Spinal cord (tissue), 9 donors: ENCODE measurements at regions not wholly inside any gene's neighbourhood (a gene's known extent, or its start where the extent isn't known, plus 50 kb on each side); places are given as distances from the start of the nearest gene placed in this dataset.
"Not testable (repeated sequence)": the region's sequence is repeated elsewhere in the genome, so short reads cannot be mapped to it uniquely, and the experiment has no call there.

Experiments used
- DNase-seq, 6 donors: peaks; one replicate each; pipeline versions ENCODE4 v3.0.0 to v3.0.0-alpha.2; 2013 to 2015; ENCODE audit warnings: low spot score in 6 of 6, low read depth in 4 of 6
- H3K27ac ChIP-seq: one replicate; pipeline ENCODE4 v1.5.1; 2013; ENCODE audit warnings: low read depth, low read length, control low read depth
- H3K27me3 ChIP-seq: one replicate; pipeline ENCODE4 v1.6.1; 2013; ENCODE audit warnings: low read length; ENCODE audit not compliant: control insufficient read depth, insufficient read depth
- H3K36me3 ChIP-seq: one replicate; pipeline ENCODE4 v1.6.1; 2013; ENCODE audit warnings: low read length; ENCODE audit not compliant: control insufficient read depth, insufficient read depth
- H3K4me1 ChIP-seq: one replicate; pipeline ENCODE4 v1.6.1; 2013; ENCODE audit warnings: low read length; ENCODE audit not compliant: control insufficient read depth, insufficient read depth
- H3K4me3 ChIP-seq: one replicate; pipeline ENCODE4 v1.5.1; 2013; ENCODE audit warnings: low read depth, low read length, control low read depth
- H3K9me3 ChIP-seq: one replicate; pipeline ENCODE4 v1.6.1; 2013; ENCODE audit warnings: low read length; ENCODE audit not compliant: control insufficient read depth, insufficient read depth
- WGBS: methylation state at CpG from one replicate; pipeline ENCODE4 v1.1.5; 2013; ENCODE audit warnings: missing lambda C conversion rate; ENCODE audit not compliant: insufficient coverage; 5-methylcytosine and 5-hydroxymethylcytosine counted together
- donor health status: healthy.

- Histone ChIP-seq H3K4me3 (no peak overlapping the region), H3K4me1 (peaks cover 24% of the 10 kb centered on the region), H3K36me3 (no peaks in the 10 kb centered on the region), H3K27ac (peak overlapping the region; percentile 33), H3K27me3 (no peaks in the 10 kb centered on the region), H3K9me3 (peaks cover 3% of the 10 kb centered on the region)
- peak in 1 of 6 donors; percentile 85 for DNase-seq
- WGBS, result 45% methylated on average over 8 of the region's 12 CpGs
Measured at GRCh38 chr4:7134737-7135388, 57.5 kb upstream of the SORCS2 start.

DNA sequence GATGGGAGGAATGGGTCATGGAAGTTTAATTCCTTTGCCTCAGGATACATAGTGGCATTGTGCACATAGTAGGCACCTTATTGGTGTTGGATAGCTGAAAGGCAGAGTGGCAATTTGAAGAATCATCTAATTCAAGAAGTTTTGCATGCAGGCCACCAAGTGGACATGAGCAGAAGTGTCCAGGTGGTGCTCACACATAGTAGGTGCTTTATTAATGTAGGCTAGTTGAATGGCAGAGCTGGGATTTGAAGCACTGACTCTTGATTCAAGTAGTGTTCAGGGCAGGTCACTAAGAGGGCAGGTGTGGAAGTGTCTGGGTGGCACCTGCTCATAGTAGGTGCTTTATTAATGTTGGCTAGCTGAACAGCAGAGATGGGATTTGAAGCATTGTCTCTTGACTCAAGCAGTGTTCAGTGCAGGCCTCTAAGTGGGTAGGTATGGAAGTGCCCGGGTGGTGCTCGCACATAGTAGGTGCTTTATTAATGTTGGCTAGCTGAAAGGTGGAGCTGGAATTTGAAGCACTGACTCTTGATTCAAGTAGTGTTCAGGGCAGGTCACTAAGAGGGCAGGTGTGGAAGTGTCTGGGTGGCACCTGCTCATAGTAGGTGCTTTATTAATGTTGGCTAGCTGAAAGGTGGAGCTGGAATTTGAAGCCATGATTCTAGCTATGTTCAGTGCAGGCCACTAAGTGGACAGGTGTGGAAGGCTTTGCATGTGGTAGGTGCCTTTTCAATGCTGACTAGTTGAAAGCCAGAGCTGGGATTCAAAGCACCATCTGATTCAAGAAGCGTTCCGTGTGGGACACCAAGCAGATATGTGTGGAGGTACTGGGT lies 58.3 kb upstream of the SORCS2 start:
- H3K27ac ChIP-seq, result peak overlapping the region; percentile 1
- not testable (repeated sequence) for H3K36me3 ChIP-seq, DNase-seq, H3K27me3 ChIP-seq, H3K9me3 ChIP-seq, H3K4me3 ChIP-seq
- H3K4me1 ChIP-seq, result peaks cover 17% of the 10 kb centered on the region
- 94% methylated on average over 2 of the region's 4 CpGs for WGBS

DNA sequence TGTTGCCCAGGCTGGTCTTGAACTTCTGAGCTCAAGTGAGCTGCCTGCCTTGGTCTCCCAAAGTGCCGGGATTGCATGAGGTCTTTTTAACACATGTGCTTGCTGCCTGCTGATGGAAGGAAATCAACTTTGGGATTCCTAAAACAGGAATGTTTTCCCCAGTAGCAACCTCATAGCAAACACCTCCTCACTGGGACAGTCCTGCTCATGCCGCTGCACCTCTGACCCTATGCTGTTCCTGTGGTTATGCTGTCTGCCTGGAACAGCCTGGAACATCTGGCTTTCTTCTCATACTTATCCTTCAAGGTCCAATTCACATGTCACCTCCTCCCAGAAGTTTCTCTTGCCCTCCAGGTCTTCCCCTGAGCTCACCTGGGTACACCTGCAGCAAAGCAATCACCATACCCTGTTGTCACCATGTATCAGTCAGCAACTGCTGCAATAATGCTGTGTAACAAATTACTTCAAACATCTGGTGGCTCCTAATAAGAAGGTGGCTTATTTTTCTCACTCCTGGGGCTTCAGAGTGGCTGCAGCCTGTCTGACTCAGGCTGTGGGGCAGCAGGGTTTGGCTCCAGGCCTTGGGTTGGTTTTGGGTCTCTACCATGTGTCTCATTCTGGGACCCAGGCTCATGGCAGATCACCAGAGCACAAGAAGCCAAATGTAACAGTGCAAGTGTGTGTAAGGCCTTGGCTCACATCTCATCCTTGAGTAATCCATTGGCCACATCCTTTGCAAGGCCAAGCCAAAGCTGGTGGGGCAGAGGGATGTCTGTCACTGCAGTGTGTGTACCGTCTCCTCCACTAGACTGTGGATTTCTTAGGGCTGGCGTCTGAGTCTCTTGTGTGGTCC lies 59.4 kb upstream of the SORCS2 start:
- WGBS, result 94% methylated on average over 4 of the region's 4 CpGs
- no peak overlapping the region for H3K27ac ChIP-seq
- H3K4me1 ChIP-seq, result peaks cover 19% of the 10 kb centered on the region
- no peak overlapping the region for H3K4me3 ChIP-seq
- peaks cover 3% of the 10 kb centered on the region for H3K9me3 ChIP-seq
- no peaks in the 10 kb centered on the region for H3K27me3 ChIP-seq
- no peaks in the 10 kb centered on the region for H3K36me3 ChIP-seq
- DNase-seq, result no peak

DNA sequence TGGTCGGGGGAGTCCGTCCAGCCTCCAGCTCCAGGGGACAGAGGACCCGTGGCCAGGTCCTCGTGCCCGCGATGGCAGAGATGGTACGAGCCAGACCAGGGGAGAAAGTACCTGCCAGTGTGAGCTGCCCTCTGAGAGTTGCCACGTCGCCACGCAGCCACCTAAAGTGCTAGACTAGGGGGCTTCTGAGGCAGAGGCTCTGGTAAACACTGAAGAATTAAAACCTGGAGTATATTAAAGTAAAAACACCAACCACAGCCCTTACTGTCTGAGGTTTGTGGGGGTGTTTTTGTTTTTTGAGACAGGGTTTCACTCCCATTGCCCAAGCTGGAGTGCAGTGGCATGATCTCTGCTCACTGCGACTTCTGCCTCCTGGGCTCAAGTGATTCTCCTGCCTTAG lies 60.1 kb upstream of the SORCS2 start:
- peaks cover 26% of the 10 kb centered on the region for H3K4me1 ChIP-seq
- WGBS, result 66% methylated on average over 4 of the region's 11 CpGs
- DNase-seq, result no peak
- H3K4me3 ChIP-seq, result no peak overlapping the region
- no peaks in the 10 kb centered on the region for H3K36me3 ChIP-seq
- no peaks in the 10 kb centered on the region for H3K27me3 ChIP-seq
- peaks cover 3% of the 10 kb centered on the region for H3K9me3 ChIP-seq
- no peak overlapping the region for H3K27ac ChIP-seq

DNA sequence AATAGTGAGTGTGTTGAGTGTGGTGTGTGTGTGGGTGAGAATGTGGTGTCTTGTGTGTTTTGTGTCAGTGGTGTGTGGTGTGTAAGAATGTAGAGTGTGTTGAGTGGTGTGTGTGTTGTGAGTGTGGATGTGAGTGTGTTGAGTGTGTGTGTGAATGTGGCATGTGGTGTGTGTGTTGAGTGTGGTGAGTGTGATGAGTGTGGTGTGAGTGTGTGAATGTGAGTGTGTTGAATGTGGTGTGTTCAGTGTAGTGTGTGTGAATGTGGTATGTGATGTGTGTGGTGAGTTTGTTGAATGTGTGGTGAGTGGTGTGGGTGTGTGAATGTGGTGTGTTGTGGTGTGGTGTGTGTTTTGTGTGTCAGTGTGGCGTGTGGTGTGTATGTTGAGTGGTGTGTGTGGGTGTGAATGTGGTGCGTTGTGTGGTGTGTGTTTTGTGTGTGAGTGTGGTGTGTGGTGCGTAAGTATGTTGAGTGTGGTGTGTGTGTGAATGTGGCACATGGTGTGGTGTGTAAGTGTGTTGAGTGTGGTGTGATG lies 60.8 kb upstream of the SORCS2 start:
- DNase-seq, result no peak
- Histone ChIP-seq H3K4me1 (peaks cover 30% of the 10 kb centered on the region), H3K36me3 (no peaks in the 10 kb centered on the region), H3K4me3 (no peak overlapping the region), H3K27me3 (no peaks in the 10 kb centered on the region), H3K27ac (no peak overlapping the region), H3K9me3 (peaks cover 3% of the 10 kb centered on the region)
- WGBS, result 60% methylated on average over 3 of the region's 3 CpGs

- no peak overlapping the region for H3K4me3 ChIP-seq
- no peak overlapping the region for H3K27ac ChIP-seq
- H3K9me3 ChIP-seq, result peaks cover 3% of the 10 kb centered on the region
- 85% methylated on average over 5 of the region's 5 CpGs for WGBS
- H3K36me3 ChIP-seq, result no peaks in the 10 kb centered on the region
- DNase-seq, result no peak
- no peaks in the 10 kb centered on the region for H3K27me3 ChIP-seq
- H3K4me1 ChIP-seq, result peaks cover 30% of the 10 kb centered on the region
Measured at GRCh38 chr4:7130621-7131211, 61.6 kb upstream of the SORCS2 start.

GRCh38 chr4:7129871-7130620 lies 62.2 kb upstream of the GRPEL1 start:
- no peak overlapping the region for H3K27ac ChIP-seq
- H3K4me1 ChIP-seq, result peaks cover 25% of the 10 kb centered on the region
- H3K9me3 ChIP-seq, result peaks cover 3% of the 10 kb centered on the region
- H3K27me3 ChIP-seq, result no peaks in the 10 kb centered on the region
- DNase-seq, result no peak
- no peak overlapping the region for H3K4me3 ChIP-seq
- WGBS, result 66% methylated on average over 26 of the region's 28 CpGs
- H3K36me3 ChIP-seq, result no peaks in the 10 kb centered on the region

- DNase-seq, result no peak
- whole genome bisulfite sequencing, result 89% methylated on average over 4 of the region's 12 CpGs
- Histone ChIP-seq H3K27ac (no peak overlapping the region), H3K27me3 (no peaks in the 10 kb centered on the region), H3K4me1 (peaks cover 28% of the 10 kb centered on the region), H3K4me3 (no peak overlapping the region), H3K36me3 (no peaks in the 10 kb centered on the region), H3K9me3 (peaks cover 3% of the 10 kb centered on the region)
Measured at GRCh38 chr4:7128644-7129043, 60.8 kb upstream of the GRPEL1 start.
